ENCODE measurements at regions not wholly inside any gene's neighbourhood (a gene's known extent, or its start where the extent isn't known, plus 50 kb on each side); places are given as distances from the start of the nearest gene placed in this dataset.
"Not testable (repeated sequence)": the region's sequence is repeated elsewhere in the genome, so short reads cannot be mapped to it uniquely, and the experiment has no call there.

DNA sequence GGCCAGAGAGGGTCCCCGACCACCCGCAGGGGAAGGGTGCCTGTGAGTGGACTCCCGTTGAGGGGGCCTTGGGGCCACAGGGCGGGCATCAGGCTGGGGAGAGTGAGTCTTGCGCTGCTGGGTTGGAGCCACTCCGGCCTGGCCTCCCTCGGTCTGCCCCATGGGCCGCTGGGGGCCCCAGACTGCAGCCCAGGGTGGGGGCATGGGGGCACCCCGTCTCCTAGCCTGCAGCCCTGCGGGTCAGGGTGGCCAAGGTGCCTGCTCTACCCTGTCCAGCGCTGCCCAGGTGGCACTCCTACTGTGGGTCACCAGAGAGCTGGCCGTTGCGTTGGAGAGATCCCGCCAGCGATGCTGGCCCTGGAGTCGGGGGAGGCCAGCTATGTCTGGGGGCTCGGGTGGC lies 186.8 kb downstream of the TMEM121 start:
- H3K27me3 ChIP-seq (replicated peaks; ENCODE audit: control insufficient read depth, insufficient read depth, low read length); DNase-seq (ENCODE audit: low read depth); H3K36me3 ChIP-seq (ENCODE audit: control insufficient read depth, insufficient read depth, low read length, severe bottlenecking); H3K4me1 ChIP-seq (ENCODE audit: control insufficient read depth, insufficient read depth, low read length); H3K9me3 ChIP-seq (ENCODE audit: control insufficient read depth, low read length); H3K4me3 ChIP-seq (ENCODE audit: low read length); H3K9ac ChIP-seq (ENCODE audit: low read length): not testable (repeated sequence)

DNA sequence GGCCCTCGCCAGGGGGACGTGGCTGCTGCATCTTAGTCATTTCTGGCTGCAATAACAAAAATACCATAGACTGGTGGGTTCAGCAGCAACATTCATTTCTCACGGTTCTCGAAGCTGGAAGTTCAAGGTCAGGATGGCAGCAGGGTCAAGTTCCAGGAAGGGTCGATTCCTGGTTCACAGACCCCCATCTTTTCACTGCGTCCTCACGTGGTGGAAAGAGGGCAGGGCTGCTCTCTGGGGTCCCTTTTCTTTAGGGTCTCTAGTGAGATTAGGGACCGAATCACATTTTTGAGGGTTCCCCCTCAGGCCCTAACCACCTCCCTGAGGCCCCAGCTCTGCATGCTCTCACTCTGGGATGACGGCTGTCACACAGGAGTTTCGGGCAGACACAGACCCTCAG lies 187.5 kb downstream of the TMEM121 start:
- H3K27me3 ChIP-seq (replicated peaks; ENCODE audit: control insufficient read depth, insufficient read depth, low read length); H3K9ac ChIP-seq (ENCODE audit: low read length); H3K9me3 ChIP-seq (ENCODE audit: control insufficient read depth, low read length); H3K4me1 ChIP-seq (ENCODE audit: control insufficient read depth, insufficient read depth, low read length); H3K4me3 ChIP-seq (ENCODE audit: low read length); DNase-seq (ENCODE audit: low read depth); H3K36me3 ChIP-seq (ENCODE audit: control insufficient read depth, insufficient read depth, low read length, severe bottlenecking): not testable (repeated sequence)

DNA sequence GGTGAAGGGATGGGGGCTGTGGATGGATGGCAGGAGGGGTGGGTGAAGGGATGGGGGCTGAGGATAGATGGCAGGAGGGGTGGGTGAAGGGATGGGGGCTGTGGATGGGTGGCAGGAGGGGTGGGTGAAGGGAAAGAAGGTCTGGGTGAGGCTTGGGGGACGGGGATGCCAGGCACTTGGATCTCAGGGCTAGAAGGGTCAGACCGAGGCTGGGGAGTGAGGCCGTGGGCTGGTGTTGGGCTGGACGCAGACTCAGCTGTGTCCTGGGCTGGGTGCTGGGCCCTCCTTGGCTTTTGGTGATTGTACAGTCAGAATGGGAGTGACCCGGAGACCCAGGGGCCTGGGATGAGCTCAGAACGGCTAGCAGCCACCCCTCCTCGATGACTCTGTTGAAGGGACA lies 192.4 kb downstream of the TMEM121 start:
- H3K9ac ChIP-seq (ENCODE audit: low read length); H3K36me3 ChIP-seq (ENCODE audit: control insufficient read depth, insufficient read depth, low read length, severe bottlenecking); H3K4me3 ChIP-seq (ENCODE audit: low read length); H3K9me3 ChIP-seq (ENCODE audit: control insufficient read depth, low read length); H3K27me3 ChIP-seq (replicated peaks; ENCODE audit: control insufficient read depth, insufficient read depth, low read length); DNase-seq (ENCODE audit: low read depth); H3K4me1 ChIP-seq (ENCODE audit: control insufficient read depth, insufficient read depth, low read length): not testable (repeated sequence)

DNA sequence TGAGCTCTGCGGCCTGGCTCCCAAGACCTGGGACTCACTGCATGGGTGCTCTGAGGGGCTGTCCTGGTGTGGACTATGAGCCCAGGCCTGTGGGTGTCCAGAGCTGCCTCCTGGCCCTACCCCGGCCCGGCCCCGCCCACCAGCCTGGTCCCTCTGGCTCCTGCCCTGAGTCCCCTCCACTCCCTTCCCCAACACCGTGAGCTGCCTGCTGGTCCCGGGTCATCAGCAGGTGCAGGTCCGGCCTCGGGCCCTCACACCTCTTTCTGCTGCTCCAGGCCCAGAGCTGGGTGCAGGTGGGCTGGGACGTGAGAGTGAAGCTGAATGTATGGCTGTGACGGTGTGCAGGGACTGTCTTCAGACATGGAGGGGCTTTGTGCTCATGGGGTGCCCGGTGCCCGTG lies 193.7 kb downstream of the TMEM121 start:
- DNase-seq (ENCODE audit: low read depth); H3K36me3 ChIP-seq (ENCODE audit: control insufficient read depth, insufficient read depth, low read length, severe bottlenecking); H3K4me1 ChIP-seq (ENCODE audit: control insufficient read depth, insufficient read depth, low read length); H3K9ac ChIP-seq (ENCODE audit: low read length); H3K27me3 ChIP-seq (replicated peaks; ENCODE audit: control insufficient read depth, insufficient read depth, low read length); H3K4me3 ChIP-seq (ENCODE audit: low read length); H3K9me3 ChIP-seq (ENCODE audit: control insufficient read depth, low read length): not testable (repeated sequence)

DNA sequence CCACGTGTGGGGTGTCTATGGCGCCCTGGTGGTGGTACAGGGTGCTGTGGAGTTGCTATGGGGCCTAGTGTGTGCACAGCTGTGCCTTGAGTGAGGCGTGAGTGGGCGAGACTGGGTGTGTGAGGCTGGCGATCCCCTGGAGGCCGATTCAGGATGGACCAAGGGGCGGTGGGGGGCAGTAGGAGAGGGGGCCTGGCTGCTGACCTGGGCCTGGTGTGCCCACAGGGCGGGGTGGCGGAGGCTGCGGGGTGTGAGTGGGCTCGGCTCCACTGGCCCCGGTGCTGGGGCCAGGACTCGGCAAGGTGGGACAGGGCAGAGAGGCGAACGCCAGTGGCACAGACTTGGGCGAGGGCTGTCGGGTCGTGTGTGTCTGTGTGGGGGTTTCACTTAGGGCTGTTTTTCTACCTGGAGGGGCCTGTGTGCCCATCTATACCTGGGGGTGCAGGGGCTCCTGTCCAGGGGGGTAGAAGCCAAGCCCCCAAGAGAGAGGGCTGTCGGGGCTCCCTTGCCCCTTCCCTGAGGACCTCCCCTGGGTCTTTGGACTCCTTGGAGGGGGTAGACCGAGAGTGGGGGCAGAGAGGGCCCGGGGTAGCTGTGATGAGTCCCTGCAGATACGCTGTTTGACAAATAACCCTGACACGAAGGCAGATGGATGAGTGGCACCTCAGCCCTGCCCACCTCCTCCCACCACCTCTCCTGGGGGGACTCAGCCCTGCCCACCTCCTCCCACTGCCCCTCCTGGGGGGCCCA lies 194.6 kb downstream of the TMEM121 start:
- not testable (repeated sequence) for H3K4me1 ChIP-seq (ENCODE audit: control insufficient read depth, insufficient read depth, low read length); H3K9me3 ChIP-seq (ENCODE audit: control insufficient read depth, low read length); DNase-seq (ENCODE audit: low read depth); H3K36me3 ChIP-seq (ENCODE audit: control insufficient read depth, insufficient read depth, low read length, severe bottlenecking); H3K9ac ChIP-seq (ENCODE audit: low read length); H3K27me3 ChIP-seq (replicated peaks; ENCODE audit: control insufficient read depth, insufficient read depth, low read length); H3K4me3 ChIP-seq (ENCODE audit: low read length)

DNA sequence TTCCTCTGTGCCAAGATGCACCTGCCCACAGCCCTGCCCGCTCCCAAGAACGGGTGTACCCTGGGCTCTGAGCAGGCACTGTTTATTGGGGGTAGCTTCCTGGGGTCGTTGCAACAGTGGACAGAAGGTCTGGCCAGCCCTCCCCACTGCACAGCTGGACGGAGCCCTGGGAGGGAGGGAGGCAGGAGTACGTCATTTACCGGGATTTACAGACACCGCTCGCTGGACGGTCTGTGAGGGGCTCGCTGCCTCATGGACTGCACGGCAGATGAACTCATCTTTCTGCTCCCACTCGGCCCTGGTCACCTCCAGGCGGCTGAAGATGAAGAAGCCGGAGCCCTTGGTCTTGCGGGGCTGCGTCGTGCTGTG lies 195.2 kb downstream of the TMEM121 start:
- not testable (repeated sequence) for H3K4me1 ChIP-seq (ENCODE audit: control insufficient read depth, insufficient read depth, low read length); H3K9me3 ChIP-seq (ENCODE audit: control insufficient read depth, low read length); H3K4me3 ChIP-seq (ENCODE audit: low read length); H3K27me3 ChIP-seq (replicated peaks; ENCODE audit: control insufficient read depth, insufficient read depth, low read length); H3K36me3 ChIP-seq (ENCODE audit: control insufficient read depth, insufficient read depth, low read length, severe bottlenecking); H3K9ac ChIP-seq (ENCODE audit: low read length); DNase-seq (ENCODE audit: low read depth)

DNA sequence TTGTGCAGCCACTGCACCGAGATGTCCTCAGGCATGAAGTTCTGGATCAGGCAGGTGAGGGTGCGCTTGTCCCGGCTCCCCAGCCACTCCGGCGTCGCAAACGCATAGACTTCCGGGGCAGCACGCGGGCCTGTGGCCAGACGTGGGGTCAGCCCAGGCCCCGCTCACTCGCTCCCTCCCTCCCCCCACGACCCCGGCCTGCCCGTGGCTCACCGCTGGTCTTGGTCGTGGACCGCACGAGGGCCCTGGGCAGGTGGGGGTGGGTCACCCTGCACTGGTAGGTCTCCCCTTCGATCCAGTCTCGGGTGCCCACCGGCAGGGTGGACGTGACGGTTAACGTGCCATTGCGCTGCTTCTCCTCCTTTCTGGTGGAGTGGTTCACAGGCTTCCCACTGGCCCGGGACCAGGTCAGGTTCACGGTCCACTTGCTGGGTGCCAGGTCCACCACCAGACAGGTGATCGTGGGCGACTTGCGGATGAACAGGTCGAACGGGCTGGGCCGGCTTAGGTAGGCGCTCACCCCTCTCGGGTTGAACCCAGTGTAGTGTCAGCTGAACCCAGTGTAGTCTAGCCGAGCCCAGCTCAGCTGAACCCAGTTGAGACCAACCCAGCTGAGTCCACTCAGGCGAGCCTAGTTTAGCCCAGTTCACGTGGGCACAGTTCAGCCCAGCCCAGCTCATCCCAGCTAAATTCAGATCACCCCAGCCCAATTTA lies 195.8 kb downstream of the TMEM121 start:
- H3K4me1 ChIP-seq (ENCODE audit: control insufficient read depth, insufficient read depth, low read length); H3K9ac ChIP-seq (ENCODE audit: low read length); H3K9me3 ChIP-seq (ENCODE audit: control insufficient read depth, low read length); H3K27me3 ChIP-seq (replicated peaks; ENCODE audit: control insufficient read depth, insufficient read depth, low read length); DNase-seq (ENCODE audit: low read depth); H3K4me3 ChIP-seq (ENCODE audit: low read length); H3K36me3 ChIP-seq (ENCODE audit: control insufficient read depth, insufficient read depth, low read length, severe bottlenecking): not testable (repeated sequence)

DNA sequence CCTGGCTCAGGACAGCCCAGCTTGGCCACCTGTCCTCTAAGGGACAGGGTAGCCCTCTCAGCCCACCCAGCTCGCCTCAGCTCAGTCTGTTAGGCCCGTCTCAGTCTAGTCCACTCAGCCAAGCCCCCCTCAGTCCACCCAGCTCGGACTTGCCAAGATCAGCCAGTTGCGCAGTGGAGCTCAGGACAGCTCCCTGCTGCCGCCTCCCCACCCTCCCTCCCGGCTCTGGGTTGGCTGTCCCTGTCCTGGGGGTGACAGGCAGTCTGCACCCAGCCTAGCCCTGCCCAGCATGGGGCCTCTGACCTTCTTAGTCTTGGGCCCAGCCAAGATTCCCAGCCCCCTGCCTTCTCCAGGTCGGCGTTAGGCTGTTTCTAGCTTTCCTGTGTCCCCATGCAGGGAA lies 196.9 kb downstream of the TMEM121 start:
- not testable (repeated sequence) for DNase-seq (ENCODE audit: low read depth); H3K4me1 ChIP-seq (ENCODE audit: control insufficient read depth, insufficient read depth, low read length); H3K4me3 ChIP-seq (ENCODE audit: low read length); H3K27me3 ChIP-seq (replicated peaks; ENCODE audit: control insufficient read depth, insufficient read depth, low read length); H3K9me3 ChIP-seq (ENCODE audit: control insufficient read depth, low read length); H3K9ac ChIP-seq (ENCODE audit: low read length); H3K36me3 ChIP-seq (ENCODE audit: control insufficient read depth, insufficient read depth, low read length, severe bottlenecking)

DNA sequence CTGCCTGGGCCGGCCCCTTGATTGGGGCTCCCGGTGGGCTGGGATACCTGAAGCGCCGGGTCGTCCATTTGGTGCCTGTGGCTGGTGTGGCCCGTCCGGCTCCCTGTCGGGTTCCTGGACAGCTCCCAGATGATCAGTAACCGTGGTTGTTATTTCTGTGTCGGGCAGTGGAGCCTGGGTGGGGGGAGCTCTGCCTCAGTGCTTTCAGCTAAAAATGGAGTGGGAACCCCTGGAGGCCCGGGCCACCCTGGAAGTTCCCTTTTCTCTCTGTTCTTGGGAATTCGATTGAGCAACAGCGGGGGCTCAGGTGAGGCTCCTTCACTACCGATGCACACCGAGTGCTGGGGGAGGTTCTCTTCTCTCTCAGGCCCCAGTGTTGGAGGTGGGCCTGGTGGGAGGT lies 197.4 kb downstream of the TMEM121 start:
- DNase-seq (ENCODE audit: low read depth); H3K4me1 ChIP-seq (ENCODE audit: control insufficient read depth, insufficient read depth, low read length); H3K9ac ChIP-seq (ENCODE audit: low read length); H3K4me3 ChIP-seq (ENCODE audit: low read length); H3K9me3 ChIP-seq (ENCODE audit: control insufficient read depth, low read length); H3K36me3 ChIP-seq (ENCODE audit: control insufficient read depth, insufficient read depth, low read length, severe bottlenecking); H3K27me3 ChIP-seq (replicated peaks; ENCODE audit: control insufficient read depth, insufficient read depth, low read length): not testable (repeated sequence)

DNA sequence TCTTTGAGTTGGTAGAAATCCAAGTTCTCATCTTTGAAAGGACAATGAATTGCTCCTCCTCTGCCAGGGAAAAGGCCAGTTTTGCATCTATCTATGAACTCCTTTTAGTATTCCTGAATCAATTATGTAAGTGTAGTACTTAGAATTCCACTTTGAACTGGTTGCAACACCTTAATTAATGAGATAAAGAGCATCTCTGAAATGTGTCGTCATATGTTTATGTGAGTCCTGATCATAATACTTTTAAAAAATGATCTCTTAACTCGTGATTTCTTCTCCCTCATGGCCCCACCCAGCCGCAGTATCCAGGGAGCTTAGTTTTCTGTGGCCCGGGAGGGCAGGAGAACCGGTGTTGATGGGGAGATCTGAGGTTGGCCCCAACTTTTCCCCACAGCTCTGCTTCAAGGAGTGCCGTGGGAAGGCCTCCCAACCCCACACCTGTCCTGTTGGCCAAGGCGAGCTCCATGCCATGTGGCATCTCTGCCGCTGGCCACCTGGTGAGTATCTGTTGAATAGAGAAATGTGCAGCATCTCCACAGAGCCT lies 203.5 kb downstream of the TMEM121 start:
- H3K4me1 ChIP-seq (ENCODE audit: control insufficient read depth, insufficient read depth, low read length); H3K36me3 ChIP-seq (ENCODE audit: control insufficient read depth, insufficient read depth, low read length, severe bottlenecking); H3K9ac ChIP-seq (ENCODE audit: low read length); DNase-seq (ENCODE audit: low read depth); H3K27me3 ChIP-seq (replicated peaks; ENCODE audit: control insufficient read depth, insufficient read depth, low read length); H3K9me3 ChIP-seq (ENCODE audit: control insufficient read depth, low read length); H3K4me3 ChIP-seq (ENCODE audit: low read length): not testable (repeated sequence)

DNA sequence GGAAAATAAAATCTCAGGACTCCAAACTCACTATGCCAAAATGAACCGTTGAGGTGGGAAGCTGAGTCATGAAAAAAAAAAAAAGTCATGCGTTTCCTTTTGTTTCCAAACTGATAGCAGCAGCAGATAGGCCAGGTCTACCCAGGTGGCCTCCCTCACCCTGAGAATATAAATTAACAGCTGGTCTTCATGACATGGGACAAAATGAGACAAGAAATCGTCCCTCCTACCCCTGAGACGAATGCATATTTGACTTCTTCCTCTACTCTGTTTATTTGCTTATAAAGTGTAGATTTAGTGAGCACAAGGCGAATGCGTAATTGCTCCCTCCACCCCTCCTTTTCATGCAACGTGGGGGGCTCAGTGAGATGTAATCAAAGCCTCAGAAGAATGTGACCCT lies 204.3 kb downstream of the TMEM121 start:
- DNase-seq (ENCODE audit: low read depth); H3K9ac ChIP-seq (ENCODE audit: low read length); H3K9me3 ChIP-seq (ENCODE audit: control insufficient read depth, low read length); H3K4me1 ChIP-seq (ENCODE audit: control insufficient read depth, insufficient read depth, low read length); H3K36me3 ChIP-seq (ENCODE audit: control insufficient read depth, insufficient read depth, low read length, severe bottlenecking); H3K4me3 ChIP-seq (ENCODE audit: low read length); H3K27me3 ChIP-seq (replicated peaks; ENCODE audit: control insufficient read depth, insufficient read depth, low read length): not testable (repeated sequence)
